ENCODE measurements at regions not wholly inside any gene's neighbourhood (a gene's known extent, or its start where the extent isn't known, plus 50 kb on each side); places are given as distances from the start of the nearest gene placed in this dataset.

DNA sequence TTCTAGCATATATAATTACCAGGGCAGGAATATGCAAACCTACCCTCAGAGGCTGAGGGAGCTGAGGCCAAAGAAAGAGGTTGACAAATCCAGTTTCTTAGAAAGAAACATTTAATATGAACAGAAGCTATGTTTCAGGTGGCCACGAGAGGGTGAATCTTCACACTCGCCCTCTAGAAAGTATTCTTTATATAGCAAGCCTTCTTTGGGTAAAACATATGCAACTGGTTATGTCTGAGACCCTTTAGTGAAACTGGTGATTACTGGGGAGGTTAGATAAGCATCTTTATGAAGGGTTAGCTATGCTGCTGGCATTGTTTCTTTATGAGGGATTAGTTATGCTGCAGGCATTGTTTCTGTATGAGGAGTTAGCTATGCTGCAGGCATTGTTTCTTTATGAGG lies 50.7 kb upstream of the GOLGA6L2 start:
- TF ChIP-seq FOXK2 (IDR thresholded peaks at IDR 0.05) (no peak), CBFB (IDR thresholded peaks at IDR 0.05; ENCODE audit: low read depth) (no peak), EP300 (IDR thresholded peaks at IDR 0.05; ENCODE audit: borderline replicate concordance in 1 of 2, control insufficient read depth in 1 of 2, low read depth in 2 of 2, low read length in 2 of 2) (no peak), POLR2A (IDR thresholded peaks at IDR 0.05; ENCODE audit: low read depth, low read length) (no peak), SIX5 (IDR thresholded peaks at IDR 0.05; ENCODE audit: low read depth, low read length, severe bottlenecking) (no peak), SUZ12 (IDR thresholded peaks at IDR 0.05; ENCODE audit: unreplicated experiment) (no peak), RAD51 (IDR thresholded peaks at IDR 0.05) (no peak), SP1 (IDR thresholded peaks at IDR 0.05; ENCODE audit: low read depth, low read length) (no peak), STAT1 (conservative IDR thresholded peaks at IDR 0.05) (no peak), CHD2 (IDR thresholded peaks at IDR 0.05; ENCODE audit: borderline replicate concordance, low read depth, low read length) (no peak)
- TF ChIP-seq, protein P1, sequence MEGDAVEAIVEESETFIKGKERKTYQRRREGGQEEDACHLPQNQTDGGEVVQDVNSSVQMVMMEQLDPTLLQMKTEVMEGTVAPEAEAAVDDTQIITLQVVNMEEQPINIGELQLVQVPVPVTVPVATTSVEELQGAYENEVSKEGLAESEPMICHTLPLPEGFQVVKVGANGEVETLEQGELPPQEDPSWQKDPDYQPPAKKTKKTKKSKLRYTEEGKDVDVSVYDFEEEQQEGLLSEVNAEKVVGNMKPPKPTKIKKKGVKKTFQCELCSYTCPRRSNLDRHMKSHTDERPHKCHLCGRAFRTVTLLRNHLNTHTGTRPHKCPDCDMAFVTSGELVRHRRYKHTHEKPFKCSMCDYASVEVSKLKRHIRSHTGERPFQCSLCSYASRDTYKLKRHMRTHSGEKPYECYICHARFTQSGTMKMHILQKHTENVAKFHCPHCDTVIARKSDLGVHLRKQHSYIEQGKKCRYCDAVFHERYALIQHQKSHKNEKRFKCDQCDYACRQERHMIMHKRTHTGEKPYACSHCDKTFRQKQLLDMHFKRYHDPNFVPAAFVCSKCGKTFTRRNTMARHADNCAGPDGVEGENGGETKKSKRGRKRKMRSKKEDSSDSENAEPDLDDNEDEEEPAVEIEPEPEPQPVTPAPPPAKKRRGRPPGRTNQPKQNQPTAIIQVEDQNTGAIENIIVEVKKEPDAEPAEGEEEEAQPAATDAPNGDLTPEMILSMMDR (IDR thresholded peaks at IDR 0.05 in 2 of 3, conservative IDR thresholded peaks at IDR 0.05 in 1 of 3; ENCODE audit: control insufficient read depth in 2 of 3, extremely low read depth in 1 of 3, insufficient read depth in 1 of 3, low read depth in 3 of 3, low read length in 3 of 3), result peak; percentile 19 to 41 (median 40); a peak in 5 of 6 replicates
- TF ChIP-seq, protein P2, sequence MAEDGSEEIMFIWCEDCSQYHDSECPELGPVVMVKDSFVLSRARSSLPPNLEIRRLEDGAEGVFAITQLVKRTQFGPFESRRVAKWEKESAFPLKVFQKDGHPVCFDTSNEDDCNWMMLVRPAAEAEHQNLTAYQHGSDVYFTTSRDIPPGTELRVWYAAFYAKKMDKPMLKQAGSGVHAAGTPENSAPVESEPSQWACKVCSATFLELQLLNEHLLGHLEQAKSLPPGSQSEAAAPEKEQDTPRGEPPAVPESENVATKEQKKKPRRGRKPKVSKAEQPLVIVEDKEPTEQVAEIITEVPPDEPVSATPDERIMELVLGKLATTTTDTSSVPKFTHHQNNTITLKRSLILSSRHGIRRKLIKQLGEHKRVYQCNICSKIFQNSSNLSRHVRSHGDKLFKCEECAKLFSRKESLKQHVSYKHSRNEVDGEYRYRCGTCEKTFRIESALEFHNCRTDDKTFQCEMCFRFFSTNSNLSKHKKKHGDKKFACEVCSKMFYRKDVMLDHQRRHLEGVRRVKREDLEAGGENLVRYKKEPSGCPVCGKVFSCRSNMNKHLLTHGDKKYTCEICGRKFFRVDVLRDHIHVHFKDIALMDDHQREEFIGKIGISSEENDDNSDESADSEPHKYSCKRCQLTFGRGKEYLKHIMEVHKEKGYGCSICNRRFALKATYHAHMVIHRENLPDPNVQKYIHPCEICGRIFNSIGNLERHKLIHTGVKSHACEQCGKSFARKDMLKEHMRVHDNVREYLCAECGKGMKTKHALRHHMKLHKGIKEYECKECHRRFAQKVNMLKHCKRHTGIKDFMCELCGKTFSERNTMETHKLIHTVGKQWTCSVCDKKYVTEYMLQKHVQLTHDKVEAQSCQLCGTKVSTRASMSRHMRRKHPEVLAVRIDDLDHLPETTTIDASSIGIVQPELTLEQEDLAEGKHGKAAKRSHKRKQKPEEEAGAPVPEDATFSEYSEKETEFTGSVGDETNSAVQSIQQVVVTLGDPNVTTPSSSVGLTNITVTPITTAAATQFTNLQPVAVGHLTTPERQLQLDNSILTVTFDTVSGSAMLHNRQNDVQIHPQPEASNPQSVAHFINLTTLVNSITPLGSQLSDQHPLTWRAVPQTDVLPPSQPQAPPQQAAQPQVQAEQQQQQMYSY (CRISPR knock-in tag; IDR thresholded peaks at IDR 0.05), result no peak
- TF ChIP-seq, protein P3, sequence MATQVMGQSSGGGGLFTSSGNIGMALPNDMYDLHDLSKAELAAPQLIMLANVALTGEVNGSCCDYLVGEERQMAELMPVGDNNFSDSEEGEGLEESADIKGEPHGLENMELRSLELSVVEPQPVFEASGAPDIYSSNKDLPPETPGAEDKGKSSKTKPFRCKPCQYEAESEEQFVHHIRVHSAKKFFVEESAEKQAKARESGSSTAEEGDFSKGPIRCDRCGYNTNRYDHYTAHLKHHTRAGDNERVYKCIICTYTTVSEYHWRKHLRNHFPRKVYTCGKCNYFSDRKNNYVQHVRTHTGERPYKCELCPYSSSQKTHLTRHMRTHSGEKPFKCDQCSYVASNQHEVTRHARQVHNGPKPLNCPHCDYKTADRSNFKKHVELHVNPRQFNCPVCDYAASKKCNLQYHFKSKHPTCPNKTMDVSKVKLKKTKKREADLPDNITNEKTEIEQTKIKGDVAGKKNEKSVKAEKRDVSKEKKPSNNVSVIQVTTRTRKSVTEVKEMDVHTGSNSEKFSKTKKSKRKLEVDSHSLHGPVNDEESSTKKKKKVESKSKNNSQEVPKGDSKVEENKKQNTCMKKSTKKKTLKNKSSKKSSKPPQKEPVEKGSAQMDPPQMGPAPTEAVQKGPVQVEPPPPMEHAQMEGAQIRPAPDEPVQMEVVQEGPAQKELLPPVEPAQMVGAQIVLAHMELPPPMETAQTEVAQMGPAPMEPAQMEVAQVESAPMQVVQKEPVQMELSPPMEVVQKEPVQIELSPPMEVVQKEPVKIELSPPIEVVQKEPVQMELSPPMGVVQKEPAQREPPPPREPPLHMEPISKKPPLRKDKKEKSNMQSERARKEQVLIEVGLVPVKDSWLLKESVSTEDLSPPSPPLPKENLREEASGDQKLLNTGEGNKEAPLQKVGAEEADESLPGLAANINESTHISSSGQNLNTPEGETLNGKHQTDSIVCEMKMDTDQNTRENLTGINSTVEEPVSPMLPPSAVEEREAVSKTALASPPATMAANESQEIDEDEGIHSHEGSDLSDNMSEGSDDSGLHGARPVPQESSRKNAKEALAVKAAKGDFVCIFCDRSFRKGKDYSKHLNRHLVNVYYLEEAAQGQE (IDR thresholded peaks at IDR 0.05; ENCODE audit: low read depth, low read length), result no peak
